MCF 10A (cell line): ENCODE measurements at regions not wholly inside any gene's neighbourhood (a gene's known extent, or its start where the extent isn't known, plus 50 kb on each side); places are given as distances from the start of the nearest gene placed in this dataset.

Experiments used
- BruUV-seq: library from RNA; stranded (reverse); fragments of 400-500 nt; replicated peaks from 2 replicates; lab custom pipeline; 2021; lab: Mats Ljungman, UMichigan
- CTCF ChIA-PET: fragments of 300-600 bp; sonication (Branson Sonifier 250); formaldehyde crosslinking; extraction: SDS; loops from one replicate; lab custom pipeline; 2021; ENCODE audit warnings: antibody characterized with exemption, inconsistent platforms; lab: Yijun Ruan, JAX
- POLR2A ChIA-PET: fragments of 300-600, 350-650 bp; sonication (Branson Sonifier 250); formaldehyde crosslinking; extraction: SDS; loops from one replicate; lab custom pipeline; 2020; ENCODE audit warnings: antibody characterized with exemption, inconsistent platforms; lab: Yijun Ruan, JAX
- DNase-seq: peaks from one replicate; pipeline ENCODE4 v3.0.0-alpha.2; 2018; ENCODE audit not compliant: unreplicated experiment
- H3K27ac Mint-ChIP-seq: one replicate; pipeline ENCODE4 v1.8.0; 2022; ENCODE audit warnings: mild to moderate bottlenecking, low read depth, mixed read lengths; ENCODE audit not compliant: unreplicated experiment
- H3K27me3 Mint-ChIP-seq: one replicate; pipeline ENCODE4 v1.8.0; 2022; ENCODE audit warnings: mixed read lengths; ENCODE audit not compliant: insufficient read depth, unreplicated experiment
- H3K36me3 Mint-ChIP-seq: one replicate; pipeline ENCODE4 v1.8.0; 2022; ENCODE audit warnings: mild to moderate bottlenecking, moderate library complexity, mixed read lengths; ENCODE audit not compliant: insufficient read depth, unreplicated experiment
- H3K4me1 Mint-ChIP-seq: one replicate; pipeline ENCODE4 v1.8.0; 2022; ENCODE audit warnings: mixed read lengths; ENCODE audit not compliant: insufficient read depth, unreplicated experiment
- H3K4me3 Mint-ChIP-seq: one replicate; pipeline ENCODE4 v1.8.0; 2022; ENCODE audit warnings: mild to moderate bottlenecking, moderate library complexity, mixed read lengths; ENCODE audit not compliant: unreplicated experiment
- H3K9me3 Mint-ChIP-seq: one replicate; pipeline ENCODE4 v1.8.0; 2022; ENCODE audit warnings: mixed read lengths; ENCODE audit not compliant: unreplicated experiment
- intact Hi-C: fragments of 100-400 bp; cut with micrococcal nuclease; formaldehyde crosslinking; loops from 2 replicates; pipeline ENCODE4 v1.14.1; 2022
- TF ChIP-seq, protein P1 (sequence below): fragments of 200-600 bp; IDR thresholded peaks from one replicate; pipeline ENCODE4 v1.8.0; 2022; ENCODE audit warnings: antibody characterized with exemption, mild to moderate bottlenecking; ENCODE audit not compliant: unreplicated experiment

DNA sequence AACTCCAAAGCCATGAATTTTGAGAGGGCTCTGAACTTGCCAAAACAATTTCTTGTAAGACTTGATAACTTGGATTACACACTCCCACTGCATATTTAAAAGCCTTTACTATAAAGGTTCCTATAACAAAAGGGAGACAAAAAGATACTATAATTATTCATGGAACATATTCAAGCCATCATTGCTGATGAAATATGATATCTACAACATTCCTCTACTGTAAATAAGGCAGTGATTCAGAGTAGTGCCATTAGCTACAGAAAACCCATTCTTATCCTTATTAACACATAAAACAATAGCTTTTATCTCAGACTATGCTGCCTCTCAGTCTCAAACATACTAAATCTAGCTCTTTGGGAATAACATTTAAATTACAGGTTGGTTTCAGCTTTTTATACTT lies 675.5 kb upstream of the CXADR start:
- BruUV-seq, result no TSS peak
- Mint-ChIP-seq H3K27me3 (no peaks in the 10 kb centered on the region), H3K4me1 (peaks cover 6% of the 10 kb centered on the region), H3K4me3 (no peak overlapping the region), H3K27ac (no peak overlapping the region), H3K9me3 (no peaks in the 10 kb centered on the region), H3K36me3 (no peaks in the 10 kb centered on the region)
- intact Hi-C loops, result no loop called here
- TF ChIP-seq, protein P1, sequence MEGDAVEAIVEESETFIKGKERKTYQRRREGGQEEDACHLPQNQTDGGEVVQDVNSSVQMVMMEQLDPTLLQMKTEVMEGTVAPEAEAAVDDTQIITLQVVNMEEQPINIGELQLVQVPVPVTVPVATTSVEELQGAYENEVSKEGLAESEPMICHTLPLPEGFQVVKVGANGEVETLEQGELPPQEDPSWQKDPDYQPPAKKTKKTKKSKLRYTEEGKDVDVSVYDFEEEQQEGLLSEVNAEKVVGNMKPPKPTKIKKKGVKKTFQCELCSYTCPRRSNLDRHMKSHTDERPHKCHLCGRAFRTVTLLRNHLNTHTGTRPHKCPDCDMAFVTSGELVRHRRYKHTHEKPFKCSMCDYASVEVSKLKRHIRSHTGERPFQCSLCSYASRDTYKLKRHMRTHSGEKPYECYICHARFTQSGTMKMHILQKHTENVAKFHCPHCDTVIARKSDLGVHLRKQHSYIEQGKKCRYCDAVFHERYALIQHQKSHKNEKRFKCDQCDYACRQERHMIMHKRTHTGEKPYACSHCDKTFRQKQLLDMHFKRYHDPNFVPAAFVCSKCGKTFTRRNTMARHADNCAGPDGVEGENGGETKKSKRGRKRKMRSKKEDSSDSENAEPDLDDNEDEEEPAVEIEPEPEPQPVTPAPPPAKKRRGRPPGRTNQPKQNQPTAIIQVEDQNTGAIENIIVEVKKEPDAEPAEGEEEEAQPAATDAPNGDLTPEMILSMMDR, result no peak
- ChIA-PET POLR2A (no interaction called here), CTCF (interaction anchor here (0.6 to 1.7 kb wide), 3 partner anchors 8 to 68 kb away, joined by 3 to 4 read pairs (median 3); no protein-coding TSS in a partner anchor)
- no peak for DNase-seq

DNA sequence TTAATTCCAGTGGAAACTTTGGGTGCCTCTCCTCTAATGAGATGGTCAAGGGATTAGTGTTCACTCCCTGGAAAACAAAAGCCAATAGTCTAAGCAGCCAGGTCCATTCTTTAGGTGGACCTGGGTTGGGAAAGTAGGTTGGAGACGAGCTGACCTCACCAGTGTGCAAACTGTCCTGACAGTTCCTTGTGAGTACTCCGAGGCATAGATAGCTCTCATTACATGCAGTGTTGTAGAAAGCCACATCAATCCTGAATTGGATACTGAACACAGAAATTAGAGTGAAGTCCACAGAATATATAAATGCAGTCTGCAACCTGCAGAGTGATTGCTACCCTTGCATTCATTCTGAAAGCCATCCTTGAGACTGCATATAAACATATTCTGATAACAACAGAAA lies 675.1 kb upstream of the CXADR start:
- H3K27me3 Mint-ChIP-seq, result no peaks in the 10 kb centered on the region
- DNase-seq, result no peak
- intact Hi-C loops, result no loop called here
- ChIA-PET CTCF (interaction anchor here (1.6 to 1.7 kb wide), 2 partner anchors 8 to 14 kb away, joined by 3 to 4 read pairs; no protein-coding TSS in a partner anchor), POLR2A (interaction anchor here (0.6 kb wide), 1 partner anchor 798 kb away, joined by 3 read pairs; no protein-coding TSS in a partner anchor)
- TF ChIP-seq, protein P1, result no peak
- H3K9me3 Mint-ChIP-seq, result no peaks in the 10 kb centered on the region
- no peak overlapping the region for H3K4me3 Mint-ChIP-seq
- peaks cover 6% of the 10 kb centered on the region for H3K4me1 Mint-ChIP-seq
- no peak overlapping the region for H3K27ac Mint-ChIP-seq
- no TSS peak for BruUV-seq
- no peaks in the 10 kb centered on the region for H3K36me3 Mint-ChIP-seq

DNA sequence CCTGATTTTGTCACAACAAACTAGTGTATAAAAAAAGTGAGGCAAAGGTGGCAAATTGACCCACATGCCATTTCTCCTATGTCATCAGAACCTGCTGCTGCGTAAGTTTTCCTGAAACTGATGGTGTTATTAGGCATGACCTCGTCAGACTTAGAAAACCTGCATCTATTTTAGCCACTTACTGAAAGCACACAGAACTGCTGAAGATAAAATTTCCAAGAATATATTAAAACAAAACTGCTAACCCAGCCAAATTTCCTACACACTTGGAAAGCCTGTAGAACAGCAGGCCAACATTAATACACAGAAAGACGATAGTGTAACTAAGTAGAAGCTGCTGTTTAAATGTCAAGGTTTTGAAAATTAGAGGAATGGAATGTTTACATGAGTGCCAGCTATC lies 674.5 kb upstream of the CXADR start:
- BruUV-seq, result no TSS peak
- intact Hi-C loops, result no loop called here
- Mint-ChIP-seq H3K27ac (no peak overlapping the region), H3K4me3 (no peak overlapping the region), H3K4me1 (peaks cover 6% of the 10 kb centered on the region), H3K9me3 (no peaks in the 10 kb centered on the region), H3K27me3 (no peaks in the 10 kb centered on the region), H3K36me3 (no peaks in the 10 kb centered on the region)
- DNase-seq, result no peak
- TF ChIP-seq, protein P1, result no peak
- ChIA-PET CTCF (interaction anchor here (1.7 kb wide), 1 partner anchor 13 kb away, joined by 4 read pairs; no protein-coding TSS in a partner anchor), POLR2A (interaction anchor here (0.6 kb wide), 1 partner anchor 797 kb away, joined by 3 read pairs; no protein-coding TSS in a partner anchor)

GRCh38 chr21:16840538-16840937 lies 672.3 kb upstream of the CXADR start:
- H3K27me3 Mint-ChIP-seq, result no peaks in the 10 kb centered on the region
- no peaks in the 10 kb centered on the region for H3K36me3 Mint-ChIP-seq
- H3K9me3 Mint-ChIP-seq, result no peaks in the 10 kb centered on the region
- no peak overlapping the region for H3K27ac Mint-ChIP-seq
- intact Hi-C loops, result no loop called here
- TF ChIP-seq, protein P1, result no peak
- DNase-seq, result no peak
- ChIA-PET POLR2A (no interaction called here), CTCF (no interaction called here)
- no TSS peak for BruUV-seq
- H3K4me1 Mint-ChIP-seq, result peaks cover 6% of the 10 kb centered on the region
- H3K4me3 Mint-ChIP-seq, result no peak overlapping the region
